ENCODE measurements at regions not wholly inside any gene's neighbourhood (a gene's known extent, or its start where the extent isn't known, plus 50 kb on each side); places are given as distances from the start of the nearest gene placed in this dataset.

- no peak overlapping the region for H3K4me3 ChIP-seq (ENCODE audit: low read depth, low read length)
- no peaks in the 10 kb centered on the region for H3K27me3 ChIP-seq (ENCODE audit: insufficient read depth, low read depth, severe bottlenecking)
- peaks cover 6% of the 10 kb centered on the region for H3K9me3 ChIP-seq (ENCODE audit: severe bottlenecking)
- no peak for DNase-seq
- no peaks in the 10 kb centered on the region for H3K36me3 ChIP-seq
- TF ChIP-seq CTCF (IDR thresholded peaks at IDR 0.05; ENCODE audit: low read depth, low read length): no peak
- no peak overlapping the region for H3K27ac ChIP-seq
Measured at GRCh38 chr1:37282764-37283163, 191.6 kb upstream of the ZC3H12A start.

- TF ChIP-seq CTCF (IDR thresholded peaks at IDR 0.05; ENCODE audit: low read depth, low read length): no peak
- no peak for DNase-seq
- Histone ChIP-seq H3K9me3 (ENCODE audit: severe bottlenecking) (peaks cover 6% of the 10 kb centered on the region), H3K27me3 (ENCODE audit: insufficient read depth, low read depth, severe bottlenecking) (no peaks in the 10 kb centered on the region), H3K36me3 (no peaks in the 10 kb centered on the region), H3K4me3 (ENCODE audit: low read depth, low read length) (no peak overlapping the region), H3K27ac (no peak overlapping the region)
Measured at GRCh38 chr1:37284053-37284452, 190.3 kb upstream of the ZC3H12A start.

DNA sequence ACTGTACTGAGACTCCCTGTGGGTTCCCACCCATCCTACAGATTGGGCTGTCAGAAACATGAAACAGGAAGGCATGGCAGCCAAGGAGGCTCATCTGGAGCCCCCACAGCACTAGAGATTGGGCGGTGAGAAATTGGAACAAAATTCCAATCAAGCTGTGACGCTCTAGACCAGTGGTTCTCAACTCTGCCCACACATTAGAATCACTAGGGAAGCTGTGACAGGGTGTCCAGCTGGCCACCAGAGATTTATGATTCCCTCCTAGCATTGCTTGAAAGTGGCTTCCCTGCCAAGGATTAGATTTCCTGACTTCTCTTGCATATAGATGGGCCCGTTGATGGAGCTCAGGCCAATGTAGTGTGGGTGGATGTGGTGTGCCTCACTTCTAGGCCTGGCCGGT lies 187.5 kb upstream of the ZC3H12A start:
- Histone ChIP-seq H3K9me3 (ENCODE audit: severe bottlenecking) (peaks cover 2% of the 10 kb centered on the region), H3K4me3 (ENCODE audit: low read depth, low read length) (no peak overlapping the region), H3K36me3 (no peaks in the 10 kb centered on the region), H3K27me3 (ENCODE audit: insufficient read depth, low read depth, severe bottlenecking) (no peaks in the 10 kb centered on the region), H3K27ac (no peak overlapping the region)
- no peak for TF ChIP-seq CTCF (IDR thresholded peaks at IDR 0.05; ENCODE audit: low read depth, low read length)
- DNase-seq: no peak

GRCh38 chr1:37288900-37289299 lies 185.5 kb upstream of the ZC3H12A start:
- no peak for DNase-seq
- Histone ChIP-seq H3K27me3 (ENCODE audit: insufficient read depth, low read depth, severe bottlenecking) (no peaks in the 10 kb centered on the region), H3K27ac (no peak overlapping the region), H3K4me3 (ENCODE audit: low read depth, low read length) (no peak overlapping the region), H3K9me3 (ENCODE audit: severe bottlenecking) (peaks cover 2% of the 10 kb centered on the region), H3K36me3 (no peaks in the 10 kb centered on the region)
- TF ChIP-seq CTCF (IDR thresholded peaks at IDR 0.05; ENCODE audit: low read depth, low read length): no peak

- H3K27me3 ChIP-seq (ENCODE audit: insufficient read depth, low read depth, severe bottlenecking): no peaks in the 10 kb centered on the region
- no peaks in the 10 kb centered on the region for H3K36me3 ChIP-seq
- no peak overlapping the region for H3K4me3 ChIP-seq (ENCODE audit: low read depth, low read length)
- no peak for TF ChIP-seq CTCF (IDR thresholded peaks at IDR 0.05; ENCODE audit: low read depth, low read length)
- DNase-seq: no peak
- peak overlapping the region; percentile 62 for H3K27ac ChIP-seq
- no peaks in the 10 kb centered on the region for H3K9me3 ChIP-seq (ENCODE audit: severe bottlenecking)
Measured at GRCh38 chr1:37290718-37291117, 183.7 kb upstream of the ZC3H12A start.

- H3K27me3 ChIP-seq (ENCODE audit: insufficient read depth, low read depth, severe bottlenecking): no peaks in the 10 kb centered on the region
Measured at GRCh38 chr1:37292789-37293188, 181.6 kb upstream of the ZC3H12A start.

More at GRCh38 chr1:37292789-37293188, 181.6 kb upstream of the ZC3H12A start:
- Histone ChIP-seq H3K4me3 (ENCODE audit: low read depth, low read length) (no peak overlapping the region), H3K27ac (no peak overlapping the region), H3K36me3 (no peaks in the 10 kb centered on the region), H3K9me3 (ENCODE audit: severe bottlenecking) (no peaks in the 10 kb centered on the region)
- no peak for DNase-seq
- TF ChIP-seq CTCF (IDR thresholded peaks at IDR 0.05; ENCODE audit: low read depth, low read length): no peak

Measured in WERI-Rb-1 (cell line).